Heart left ventricle (tissue), 13 donors: ENCODE measurements at regions not wholly inside any gene's neighbourhood (a gene's known extent, or its start where the extent isn't known, plus 50 kb on each side); places are given as distances from the start of the nearest gene placed in this dataset.

ENCODE experiments used
- POLR2A ChIP-seq, 2 donors: fragments of 450-650 bp; IDR thresholded peaks; one replicate each; pipeline ENCODE4 v1.6.1; 2017; ENCODE audit warnings: antibody characterized with exemption in 2 of 2, mild to moderate bottlenecking in 2 of 2, moderate library complexity in 2 of 2
- TF ChIP-seq, protein P1 (sequence below), 12 donors: fragments of 200-600 bp; sonication (generic) in 4 of 12; IDR thresholded peaks; one replicate each; pipeline versions ENCODE4 v1.5.0 to v1.8.0; 2018 to 2022; ENCODE audit warnings: antibody characterized with exemption in 12 of 12, mild to moderate bottlenecking in 5 of 12
- donor health status: ischemic (EF 13 %, LVEDD 7.1; RV severe dilation, severe dysfunction).
- donor health status: DM: no; HTN: yes; CAD: no.
- donor health status: DM: no; HTN: no; CAD: no.
- donor health status: ischemic (EF 25% LVEDD 6.9; RV normal size, moderate dysfunction).
- donor health status: ischemic (EF 25% LVEDD 5.7; RV mildly dilated, moderate dysfunction).
- donor health status: ischemic (EF 35%, LVEDD 5.7; RV mildly dilated, moderate dysfunction).
- donor health status: nonischemic (EF 11% LVEDD 7.7; RV severe dilation, severe dysfunction).
- donor health status: DM: yes; HTN: yes; CAD: no.
- donor health status: PGD.
- donor health status: ischemic (EF 29% LVEDD 5.4; RV normal size, mild dysfunction).
- donor health status: nonischemic (EF 23%, LVEDD 6.1; RV moderate dilation, normal function).

DNA sequence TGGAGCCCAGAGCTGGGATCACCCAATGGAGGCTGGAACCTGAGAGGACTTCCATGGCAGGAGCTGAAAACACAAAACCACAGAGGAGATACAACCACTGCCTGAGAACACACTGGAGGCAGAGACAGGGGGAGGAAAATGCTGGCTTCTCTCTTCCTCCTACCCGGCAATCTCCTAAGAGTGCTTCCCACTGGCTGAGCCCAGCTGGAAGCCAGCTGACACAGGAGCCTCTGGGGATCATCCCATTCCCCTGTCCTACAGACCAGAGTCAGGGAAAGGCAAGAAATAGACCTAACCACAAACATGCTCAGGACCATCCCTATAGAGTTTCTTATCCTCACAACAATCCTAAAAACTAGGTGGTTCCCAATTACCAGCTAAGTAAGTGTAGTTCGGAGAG, 112.4 kb upstream of the CDH5 start:
- TF ChIP-seq, protein P1, sequence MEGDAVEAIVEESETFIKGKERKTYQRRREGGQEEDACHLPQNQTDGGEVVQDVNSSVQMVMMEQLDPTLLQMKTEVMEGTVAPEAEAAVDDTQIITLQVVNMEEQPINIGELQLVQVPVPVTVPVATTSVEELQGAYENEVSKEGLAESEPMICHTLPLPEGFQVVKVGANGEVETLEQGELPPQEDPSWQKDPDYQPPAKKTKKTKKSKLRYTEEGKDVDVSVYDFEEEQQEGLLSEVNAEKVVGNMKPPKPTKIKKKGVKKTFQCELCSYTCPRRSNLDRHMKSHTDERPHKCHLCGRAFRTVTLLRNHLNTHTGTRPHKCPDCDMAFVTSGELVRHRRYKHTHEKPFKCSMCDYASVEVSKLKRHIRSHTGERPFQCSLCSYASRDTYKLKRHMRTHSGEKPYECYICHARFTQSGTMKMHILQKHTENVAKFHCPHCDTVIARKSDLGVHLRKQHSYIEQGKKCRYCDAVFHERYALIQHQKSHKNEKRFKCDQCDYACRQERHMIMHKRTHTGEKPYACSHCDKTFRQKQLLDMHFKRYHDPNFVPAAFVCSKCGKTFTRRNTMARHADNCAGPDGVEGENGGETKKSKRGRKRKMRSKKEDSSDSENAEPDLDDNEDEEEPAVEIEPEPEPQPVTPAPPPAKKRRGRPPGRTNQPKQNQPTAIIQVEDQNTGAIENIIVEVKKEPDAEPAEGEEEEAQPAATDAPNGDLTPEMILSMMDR (IDR thresholded peaks at IDR 0.05) = no peak
- TF ChIP-seq POLR2A (IDR thresholded peaks at IDR 0.05) = no peak
